Liver (tissue), 8 donors: ENCODE measurements at regions not wholly inside any gene's neighbourhood (a gene's known extent, or its start where the extent isn't known, plus 50 kb on each side); places are given as distances from the start of the nearest gene placed in this dataset.

Source experiments
- DNase-seq: peaks from one replicate; pipeline ENCODE4 v3.0.0-alpha.2; 2017; ENCODE audit warnings: low spot score
- H3K27ac ChIP-seq, 2 donors: one replicate each; pipeline ENCODE4 v1.7.0; 2013; ENCODE audit warnings: inconsistent platforms in 2 of 2, low read length in 2 of 2, control low read depth in 1 of 2, low read depth in 1 of 2, mild to moderate bottlenecking in 1 of 2
- H3K27me3 ChIP-seq, 4 donors: one replicate each; pipeline versions ENCODE4 v1.6.1 to v1.7.0; 2013; ENCODE audit warnings: low read length in 3 of 4, inconsistent platforms in 1 of 4, mild to moderate bottlenecking in 1 of 4, moderate library complexity in 1 of 4; ENCODE audit not compliant: control insufficient read depth in 4 of 4, insufficient read depth in 4 of 4
- H3K36me3 ChIP-seq, 4 donors: one replicate each; pipeline versions ENCODE4 v1.6.1 to v1.7.0; 2013; ENCODE audit warnings: low read length in 3 of 4, mild to moderate bottlenecking in 3 of 4, low read depth in 1 of 4, moderate library complexity in 1 of 4; ENCODE audit not compliant: control insufficient read depth in 4 of 4, insufficient read depth in 3 of 4
- H3K4me1 ChIP-seq, 4 donors: one replicate each; pipeline versions ENCODE4 v1.6.1 to v1.7.0; 2013; ENCODE audit warnings: low read length in 3 of 4, mild to moderate bottlenecking in 3 of 4, moderate library complexity in 1 of 4; ENCODE audit not compliant: control insufficient read depth in 4 of 4, insufficient read depth in 4 of 4
- H3K4me3 ChIP-seq, 3 donors: one replicate each; pipeline versions ENCODE4 v1.6.1 to v1.7.0; 2013; ENCODE audit warnings: low read length in 3 of 3, control low read depth in 1 of 3, low read depth in 1 of 3, mild to moderate bottlenecking in 1 of 3
- H3K9ac ChIP-seq, 2 donors: one replicate each; pipeline ENCODE4 v1.7.0; 2013; ENCODE audit warnings: low read length in 2 of 2, mild to moderate bottlenecking in 2 of 2, moderate library complexity in 2 of 2, control low read depth in 1 of 2, low read depth in 1 of 2
- H3K9me3 ChIP-seq, 4 donors: one replicate each; pipeline versions ENCODE4 v1.6.1 to v1.7.0; 2013; ENCODE audit warnings: low read length in 3 of 4; ENCODE audit not compliant: control insufficient read depth in 4 of 4
- EGR1 ChIP-seq, 2 donors: IDR thresholded peaks; 2 replicates each; pipeline ENCODE4 v1.6.1; 2016 to 2018; ENCODE audit warnings: antibody characterized with exemption in 2 of 2, low read depth in 2 of 2
- FOXA1 ChIP-seq: IDR thresholded peaks from 2 replicates; pipeline ENCODE4 v1.6.1; 2016; ENCODE audit warnings: antibody characterized with exemption
- GABPA ChIP-seq, 2 donors: IDR thresholded peaks in 1 of 2; conservative IDR thresholded peaks in 1 of 2; 2 replicates each; pipeline ENCODE4 v1.6.1; 2016; ENCODE audit warnings: antibody characterized with exemption in 2 of 2, mild to moderate bottlenecking in 1 of 2, moderate library complexity in 1 of 2
- HNF4A ChIP-seq, 2 donors: conservative IDR thresholded peaks; 2 replicates each; pipeline ENCODE4 v1.6.1; 2016; ENCODE audit warnings: antibody characterized with exemption in 2 of 2, mild to moderate bottlenecking in 2 of 2
- HNF4G ChIP-seq: IDR thresholded peaks from 2 replicates; pipeline ENCODE4 v1.6.1; 2016; ENCODE audit warnings: antibody characterized with exemption
- JUND ChIP-seq, 2 donors: IDR thresholded peaks; 2 replicates each; pipeline ENCODE4 v1.6.1; 2016; ENCODE audit warnings: antibody characterized with exemption in 2 of 2
- RAD21 ChIP-seq, 2 donors: IDR thresholded peaks; 2 replicates each; pipeline ENCODE4 v1.6.1; 2016; ENCODE audit warnings: antibody characterized with exemption in 2 of 2, mild to moderate bottlenecking in 2 of 2
- RXRA ChIP-seq, 2 donors: IDR thresholded peaks; 2 replicates each; pipeline ENCODE4 v1.6.1; 2017 to 2018; ENCODE audit warnings: antibody characterized with exemption in 2 of 2, mild to moderate bottlenecking in 1 of 2
- SP1 ChIP-seq: IDR thresholded peaks from 2 replicates; pipeline ENCODE4 v1.6.1; 2018; ENCODE audit warnings: antibody characterized with exemption, mild to moderate bottlenecking
- TAF1 ChIP-seq: conservative IDR thresholded peaks from 2 replicates; pipeline ENCODE4 v1.6.1; 2016; ENCODE audit warnings: antibody characterized with exemption, mild to moderate bottlenecking
- YY1 ChIP-seq: IDR thresholded peaks from 2 replicates; pipeline ENCODE4 v1.6.1; 2016; ENCODE audit warnings: antibody characterized with exemption, mild to moderate bottlenecking
- WGBS: extraction: QIAGEN DNeasy Blood & Tissue Kit; methylation state at CpG from one replicate; pipeline ENCODE4 v1.1.7; 2013; 5-methylcytosine and 5-hydroxymethylcytosine counted together
- TF ChIP-seq, protein P1 (sequence below): IDR thresholded peaks from 2 replicates; pipeline ENCODE4 v1.6.1; 2016; ENCODE audit warnings: antibody characterized with exemption
- TF ChIP-seq, protein P2 (sequence below): fragments of 150-350 bp; IDR thresholded peaks from 2 replicates; pipeline ENCODE4 v1.5.1; 2017; ENCODE audit warnings: improper control_type of control experiment, low read depth, low read length; ENCODE audit not compliant: missing input control
- TF ChIP-seq, protein P3 (sequence below): IDR thresholded peaks from 2 replicates; pipeline ENCODE4 v1.6.1; 2016; ENCODE audit warnings: antibody characterized with exemption
- TF ChIP-seq, protein P4 (sequence below): IDR thresholded peaks from 2 replicates; pipeline ENCODE4 v1.6.1; 2016; ENCODE audit warnings: antibody characterized with exemption, mild to moderate bottlenecking
- TF ChIP-seq, protein P5 (sequence below): IDR thresholded peaks from 2 replicates; pipeline ENCODE4 v1.6.1; 2016; ENCODE audit warnings: antibody characterized with exemption
- donor health status: healthy.
- donor health status: healthy.
- donor health status: healthy.
- donor health status: healthy.
- donor health status: healthy.

DNA sequence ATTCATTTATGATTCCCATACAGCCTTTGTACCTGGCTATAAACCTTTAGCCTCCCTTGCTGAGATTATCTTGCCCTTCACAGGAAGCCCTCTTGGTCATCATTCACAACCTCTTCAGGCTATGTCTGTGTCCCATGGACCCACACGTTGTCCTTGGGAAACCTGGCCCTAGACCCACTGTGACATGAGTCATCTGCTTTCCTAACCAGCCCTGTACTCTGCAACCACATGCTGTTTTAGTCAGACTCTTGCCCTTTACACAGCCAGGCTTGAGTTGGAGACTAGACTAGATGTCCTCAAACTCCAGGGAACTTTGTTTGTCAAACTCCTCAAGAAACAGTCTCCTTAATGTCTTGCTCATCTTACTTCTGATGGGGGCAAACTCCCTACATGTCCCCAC is 229.3 kb upstream of the ZSWIM2 start:
- Histone ChIP-seq H3K36me3 (no peaks in the 10 kb centered on the region), H3K27ac (no peak overlapping the region), H3K9me3 (peaks cover 0 to 6% (median under 1%) of the 10 kb centered on the region in 4 donors), H3K4me1 (no peaks in the 10 kb centered on the region), H3K4me3 (no peak overlapping the region), H3K27me3 (no peaks in the 10 kb centered on the region), H3K9ac (no peak overlapping the region)
- no peak for TF ChIP-seq GABPA (IDR thresholded peaks at IDR 0.05 in 1 of 2, conservative IDR thresholded peaks at IDR 0.05 in 1 of 2)
- TF ChIP-seq, protein P1, sequence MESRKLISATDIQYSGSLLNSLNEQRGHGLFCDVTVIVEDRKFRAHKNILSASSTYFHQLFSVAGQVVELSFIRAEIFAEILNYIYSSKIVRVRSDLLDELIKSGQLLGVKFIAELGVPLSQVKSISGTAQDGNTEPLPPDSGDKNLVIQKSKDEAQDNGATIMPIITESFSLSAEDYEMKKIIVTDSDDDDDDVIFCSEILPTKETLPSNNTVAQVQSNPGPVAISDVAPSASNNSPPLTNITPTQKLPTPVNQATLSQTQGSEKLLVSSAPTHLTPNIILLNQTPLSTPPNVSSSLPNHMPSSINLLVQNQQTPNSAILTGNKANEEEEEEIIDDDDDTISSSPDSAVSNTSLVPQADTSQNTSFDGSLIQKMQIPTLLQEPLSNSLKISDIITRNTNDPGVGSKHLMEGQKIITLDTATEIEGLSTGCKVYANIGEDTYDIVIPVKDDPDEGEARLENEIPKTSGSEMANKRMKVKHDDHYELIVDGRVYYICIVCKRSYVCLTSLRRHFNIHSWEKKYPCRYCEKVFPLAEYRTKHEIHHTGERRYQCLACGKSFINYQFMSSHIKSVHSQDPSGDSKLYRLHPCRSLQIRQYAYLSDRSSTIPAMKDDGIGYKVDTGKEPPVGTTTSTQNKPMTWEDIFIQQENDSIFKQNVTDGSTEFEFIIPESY, result no peak
- TF ChIP-seq EGR1 (IDR thresholded peaks at IDR 0.05; ENCODE audit: low read depth in 2 of 2), result no peak
- no peak for TF ChIP-seq JUND (IDR thresholded peaks at IDR 0.05)
- no peak for TF ChIP-seq RAD21 (IDR thresholded peaks at IDR 0.05)
- TF ChIP-seq, protein P2, sequence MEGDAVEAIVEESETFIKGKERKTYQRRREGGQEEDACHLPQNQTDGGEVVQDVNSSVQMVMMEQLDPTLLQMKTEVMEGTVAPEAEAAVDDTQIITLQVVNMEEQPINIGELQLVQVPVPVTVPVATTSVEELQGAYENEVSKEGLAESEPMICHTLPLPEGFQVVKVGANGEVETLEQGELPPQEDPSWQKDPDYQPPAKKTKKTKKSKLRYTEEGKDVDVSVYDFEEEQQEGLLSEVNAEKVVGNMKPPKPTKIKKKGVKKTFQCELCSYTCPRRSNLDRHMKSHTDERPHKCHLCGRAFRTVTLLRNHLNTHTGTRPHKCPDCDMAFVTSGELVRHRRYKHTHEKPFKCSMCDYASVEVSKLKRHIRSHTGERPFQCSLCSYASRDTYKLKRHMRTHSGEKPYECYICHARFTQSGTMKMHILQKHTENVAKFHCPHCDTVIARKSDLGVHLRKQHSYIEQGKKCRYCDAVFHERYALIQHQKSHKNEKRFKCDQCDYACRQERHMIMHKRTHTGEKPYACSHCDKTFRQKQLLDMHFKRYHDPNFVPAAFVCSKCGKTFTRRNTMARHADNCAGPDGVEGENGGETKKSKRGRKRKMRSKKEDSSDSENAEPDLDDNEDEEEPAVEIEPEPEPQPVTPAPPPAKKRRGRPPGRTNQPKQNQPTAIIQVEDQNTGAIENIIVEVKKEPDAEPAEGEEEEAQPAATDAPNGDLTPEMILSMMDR, result no peak
- TF ChIP-seq, protein P3, sequence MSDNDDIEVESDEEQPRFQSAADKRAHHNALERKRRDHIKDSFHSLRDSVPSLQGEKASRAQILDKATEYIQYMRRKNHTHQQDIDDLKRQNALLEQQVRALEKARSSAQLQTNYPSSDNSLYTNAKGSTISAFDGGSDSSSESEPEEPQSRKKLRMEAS, result no peak
- no peak for TF ChIP-seq SP1
- no peak for TF ChIP-seq HNF4G
- no peak for TF ChIP-seq FOXA1
- TF ChIP-seq RXRA (IDR thresholded peaks at IDR 0.05), result no peak
- WGBS, result 47% methylated on average over 1 of the region's 1 CpG
- DNase-seq, result no peak

DNA sequence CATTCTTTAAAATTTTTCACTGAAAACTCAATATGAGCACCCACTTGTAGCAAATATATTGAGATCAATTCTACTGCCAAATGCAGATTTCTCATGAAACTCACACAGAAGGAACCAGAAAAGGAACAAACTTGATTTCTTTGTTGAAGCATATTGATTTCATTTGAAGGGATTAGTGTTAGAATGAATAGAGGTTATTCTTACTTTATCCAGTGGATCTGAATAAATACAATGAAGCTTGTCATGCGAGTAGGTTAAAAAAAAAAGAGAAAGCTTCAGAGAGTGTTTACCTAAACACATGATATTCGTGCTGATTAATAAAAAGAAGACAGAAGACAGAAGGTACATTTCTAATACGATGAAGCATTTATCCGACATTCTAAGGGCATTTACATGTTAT is 226.7 kb upstream of the ZSWIM2 start:
- no peak overlapping the region for H3K4me3 ChIP-seq
- no peak for DNase-seq
- TF ChIP-seq SP1 (no peak), EGR1 (IDR thresholded peaks at IDR 0.05; ENCODE audit: low read depth in 2 of 2) (no peak), RXRA (IDR thresholded peaks at IDR 0.05) (no peak), HNF4G (no peak), FOXA1 (no peak)
- TF ChIP-seq, protein P1, result no peak
- H3K9ac ChIP-seq, result no peak overlapping the region
- no peaks in the 10 kb centered on the region for H3K27me3 ChIP-seq
- WGBS, result 80% methylated on average over 4 of the region's 4 CpGs
- no peaks in the 10 kb centered on the region for H3K36me3 ChIP-seq
- peaks cover 0 to 6% (median under 1%) of the 10 kb centered on the region in 4 donors for H3K9me3 ChIP-seq
- H3K27ac ChIP-seq, result no peak overlapping the region
- H3K4me1 ChIP-seq, result no peaks in the 10 kb centered on the region

DNA sequence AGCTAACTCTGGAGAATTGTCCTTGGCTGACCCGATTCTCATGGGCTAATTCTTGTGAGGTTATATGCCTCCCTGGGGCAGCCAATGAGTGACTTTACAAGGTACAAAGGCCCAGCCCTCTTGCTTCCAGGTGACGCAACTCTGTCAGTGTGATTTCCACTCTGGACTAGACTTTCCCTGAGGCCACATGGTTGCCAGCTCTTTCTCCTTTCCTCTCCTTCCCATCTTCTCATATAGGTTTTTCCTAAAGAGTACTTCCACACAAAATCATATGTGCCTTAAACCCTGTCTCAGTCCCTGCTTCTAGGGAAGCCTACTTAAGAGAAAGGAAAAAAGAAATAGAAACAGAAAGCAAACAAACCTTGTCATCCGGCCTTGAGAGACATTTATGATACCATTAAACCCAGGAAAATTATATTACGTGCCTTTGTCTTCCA is 226.2 kb upstream of the ZSWIM2 start:
- Histone ChIP-seq H3K27ac (no peak overlapping the region), H3K9me3 (peaks cover 0 to 6% (median under 1%) of the 10 kb centered on the region in 4 donors), H3K36me3 (no peaks in the 10 kb centered on the region), H3K4me1 (no peaks in the 10 kb centered on the region), H3K27me3 (no peaks in the 10 kb centered on the region), H3K9ac (no peak overlapping the region), H3K4me3 (no peak overlapping the region)
- 65% methylated on average over 4 of the region's 4 CpGs for WGBS
- DNase-seq, result no peak
- TF ChIP-seq, protein P4, sequence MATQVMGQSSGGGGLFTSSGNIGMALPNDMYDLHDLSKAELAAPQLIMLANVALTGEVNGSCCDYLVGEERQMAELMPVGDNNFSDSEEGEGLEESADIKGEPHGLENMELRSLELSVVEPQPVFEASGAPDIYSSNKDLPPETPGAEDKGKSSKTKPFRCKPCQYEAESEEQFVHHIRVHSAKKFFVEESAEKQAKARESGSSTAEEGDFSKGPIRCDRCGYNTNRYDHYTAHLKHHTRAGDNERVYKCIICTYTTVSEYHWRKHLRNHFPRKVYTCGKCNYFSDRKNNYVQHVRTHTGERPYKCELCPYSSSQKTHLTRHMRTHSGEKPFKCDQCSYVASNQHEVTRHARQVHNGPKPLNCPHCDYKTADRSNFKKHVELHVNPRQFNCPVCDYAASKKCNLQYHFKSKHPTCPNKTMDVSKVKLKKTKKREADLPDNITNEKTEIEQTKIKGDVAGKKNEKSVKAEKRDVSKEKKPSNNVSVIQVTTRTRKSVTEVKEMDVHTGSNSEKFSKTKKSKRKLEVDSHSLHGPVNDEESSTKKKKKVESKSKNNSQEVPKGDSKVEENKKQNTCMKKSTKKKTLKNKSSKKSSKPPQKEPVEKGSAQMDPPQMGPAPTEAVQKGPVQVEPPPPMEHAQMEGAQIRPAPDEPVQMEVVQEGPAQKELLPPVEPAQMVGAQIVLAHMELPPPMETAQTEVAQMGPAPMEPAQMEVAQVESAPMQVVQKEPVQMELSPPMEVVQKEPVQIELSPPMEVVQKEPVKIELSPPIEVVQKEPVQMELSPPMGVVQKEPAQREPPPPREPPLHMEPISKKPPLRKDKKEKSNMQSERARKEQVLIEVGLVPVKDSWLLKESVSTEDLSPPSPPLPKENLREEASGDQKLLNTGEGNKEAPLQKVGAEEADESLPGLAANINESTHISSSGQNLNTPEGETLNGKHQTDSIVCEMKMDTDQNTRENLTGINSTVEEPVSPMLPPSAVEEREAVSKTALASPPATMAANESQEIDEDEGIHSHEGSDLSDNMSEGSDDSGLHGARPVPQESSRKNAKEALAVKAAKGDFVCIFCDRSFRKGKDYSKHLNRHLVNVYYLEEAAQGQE, result no peak
- TF ChIP-seq JUND (IDR thresholded peaks at IDR 0.05) (no peak), FOXA1 (no peak), RXRA (IDR thresholded peaks at IDR 0.05) (no peak), GABPA (IDR thresholded peaks at IDR 0.05 in 1 of 2, conservative IDR thresholded peaks at IDR 0.05 in 1 of 2) (no peak), HNF4A (conservative IDR thresholded peaks at IDR 0.05) (no peak), YY1 (no peak), EGR1 (IDR thresholded peaks at IDR 0.05; ENCODE audit: low read depth in 2 of 2) (no peak), RAD21 (IDR thresholded peaks at IDR 0.05) (no peak), TAF1 (no peak), HNF4G (no peak)
- TF ChIP-seq, protein P5, sequence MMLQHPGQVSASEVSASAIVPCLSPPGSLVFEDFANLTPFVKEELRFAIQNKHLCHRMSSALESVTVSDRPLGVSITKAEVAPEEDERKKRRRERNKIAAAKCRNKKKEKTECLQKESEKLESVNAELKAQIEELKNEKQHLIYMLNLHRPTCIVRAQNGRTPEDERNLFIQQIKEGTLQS, result no peak
